Activated T-cell treated with anti-CD3 and anti-CD28 coated beads, Interleukin-2, amount 50 U/mL, for 48 hours (primary cell): ENCODE measurements at regions not wholly inside any gene's neighbourhood (a gene's known extent, or its start where the extent isn't known, plus 50 kb on each side); places are given as distances from the start of the nearest gene placed in this dataset.
"Not testable (repeated sequence)": the region's sequence is repeated elsewhere in the genome, so short reads cannot be mapped to it uniquely, and the experiment has no call there.

ENCODE experiments used
- DNase-seq, 2 experiments: peaks; one replicate each; pipeline ENCODE4 v3.0.0-alpha.2; 2020

- DNase-seq = no peak
These were observed 290.7 kb upstream of the FOLH1 start for GRCh38 chr11:49499117-49499516.

- DNase-seq = no peak
These were observed 296.8 kb upstream of the FOLH1 start for GRCh38 chr11:49505231-49505630.

- peak in 1 of 2 experiments; percentile 11 for DNase-seq
These were observed 317.9 kb upstream of the FOLH1 start for GRCh38 chr11:49526240-49526829.

- DNase-seq = no peak
These were observed 324.8 kb upstream of the FOLH1 start for GRCh38 chr11:49533204-49533603.

- not testable (repeated sequence) for DNase-seq
These were observed 330.5 kb upstream of the FOLH1 start for GRCh38 chr11:49538927-49539326.

- not testable (repeated sequence) for DNase-seq
These were observed 350.0 kb upstream of the FOLH1 start for GRCh38 chr11:49558261-49558847.

- DNase-seq = not testable (repeated sequence)
These were observed 352.2 kb upstream of the FOLH1 start for GRCh38 chr11:49560593-49560992.

- DNase-seq = not testable (repeated sequence)
These were observed 353.0 kb upstream of the FOLH1 start for GRCh38 chr11:49561240-49561880.

GRCh38 chr11:49562262-49562661 lies 353.9 kb upstream of the FOLH1 start:
- not testable (repeated sequence) for DNase-seq

- DNase-seq = not testable (repeated sequence)
These were observed 371.1 kb upstream of the FOLH1 start for GRCh38 chr11:49579492-49579891.

- DNase-seq = not testable (repeated sequence)
These were observed 366.7 kb upstream of the OR4C13 start for GRCh38 chr11:49585495-49585894.

GRCh38 chr11:49608892-49609291 lies 343.3 kb upstream of the OR4C13 start:
- not testable (repeated sequence) for DNase-seq

GRCh38 chr11:49623872-49624271 lies 328.3 kb upstream of the OR4C13 start:
- DNase-seq = not testable (repeated sequence)

GRCh38 chr11:49670705-49671104 lies 281.5 kb upstream of the OR4C13 start:
- DNase-seq = not testable (repeated sequence)

- not testable (repeated sequence) for DNase-seq
These were observed 250.1 kb upstream of the OR4C13 start for GRCh38 chr11:49702121-49702520.

GRCh38 chr11:49750447-49750846 lies 201.7 kb upstream of the OR4C13 start:
- not testable (repeated sequence) for DNase-seq

- not testable (repeated sequence) for DNase-seq
These were observed 201.2 kb upstream of the OR4C13 start for GRCh38 chr11:49750960-49751359.

- not testable (repeated sequence) for DNase-seq
These were observed 171.4 kb upstream of the OR4C13 start for GRCh38 chr11:49780791-49781190.

- not testable (repeated sequence) for DNase-seq
These were observed 170.2 kb upstream of the OR4C13 start for GRCh38 chr11:49782000-49782399.

GRCh38 chr11:49783841-49784240 lies 168.3 kb upstream of the OR4C13 start:
- not testable (repeated sequence) for DNase-seq

- not testable (repeated sequence) for DNase-seq
These were observed 162.4 kb upstream of the OR4C13 start for GRCh38 chr11:49789787-49790186.

GRCh38 chr11:49798206-49798837 lies 153.9 kb upstream of the OR4C13 start:
- DNase-seq = not testable (repeated sequence)

- DNase-seq = not testable (repeated sequence)
These were observed 134.3 kb upstream of the OR4C13 start for GRCh38 chr11:49817705-49818430.
